Hematopoietic multipotent progenitor cell treated with erythropoietin and hydrocortisone succinate and interleukin-3 and kit ligand, for 6 days (in vitro differentiated cells): ENCODE measurements at regions not wholly inside any gene's neighbourhood (a gene's known extent, or its start where the extent isn't known, plus 50 kb on each side); places are given as distances from the start of the nearest gene placed in this dataset.
"Not testable (repeated sequence)": the region's sequence is repeated elsewhere in the genome, so short reads cannot be mapped to it uniquely, and the experiment has no call there.

Experiments
- DNase-seq: peaks from one replicate; pipeline ENCODE4 v3.0.0-alpha.2; 2015

DNA sequence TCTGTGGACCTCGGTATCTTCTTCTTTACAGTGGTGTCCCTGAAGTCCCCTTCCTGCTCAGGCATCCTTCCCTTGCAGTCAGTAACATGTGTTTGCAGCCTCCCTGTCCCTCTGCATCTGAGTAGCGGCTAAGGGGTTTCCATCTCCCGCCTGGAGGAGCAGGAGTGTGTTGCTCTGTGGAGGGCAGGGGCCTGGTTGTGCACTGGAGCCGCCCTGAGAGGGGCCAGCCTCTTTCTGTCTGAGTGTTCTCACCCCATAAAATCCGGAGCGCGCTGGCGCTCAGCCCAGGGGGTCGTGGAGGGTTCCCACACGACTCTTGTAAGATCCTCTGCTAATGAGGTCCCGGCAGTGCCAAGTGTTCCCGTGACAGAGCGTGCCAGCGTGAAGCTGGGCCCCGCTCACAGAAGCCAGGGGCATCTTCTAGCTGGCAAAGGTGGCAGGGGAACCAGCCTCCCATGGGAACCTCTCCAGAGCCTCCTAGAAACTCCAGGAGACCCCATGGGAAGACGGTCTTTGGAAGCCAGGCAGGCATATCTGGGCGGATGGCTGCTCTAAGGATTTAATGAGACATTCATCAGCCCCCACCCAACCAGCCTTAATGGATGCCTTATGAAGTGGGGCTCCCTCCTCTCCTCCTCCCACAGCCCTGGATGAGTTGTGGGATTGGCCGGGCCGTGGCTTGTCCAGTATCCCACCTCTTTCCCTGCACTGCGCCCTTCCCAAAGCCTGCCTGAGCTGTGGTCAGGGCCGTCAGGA lies 91.4 kb upstream of the GSE1 start:
- DNase-seq, result no peak

- no peak for DNase-seq
Observed at GRCh38 chr16:85522308-85522841, 90.7 kb upstream of the GSE1 start.

DNA sequence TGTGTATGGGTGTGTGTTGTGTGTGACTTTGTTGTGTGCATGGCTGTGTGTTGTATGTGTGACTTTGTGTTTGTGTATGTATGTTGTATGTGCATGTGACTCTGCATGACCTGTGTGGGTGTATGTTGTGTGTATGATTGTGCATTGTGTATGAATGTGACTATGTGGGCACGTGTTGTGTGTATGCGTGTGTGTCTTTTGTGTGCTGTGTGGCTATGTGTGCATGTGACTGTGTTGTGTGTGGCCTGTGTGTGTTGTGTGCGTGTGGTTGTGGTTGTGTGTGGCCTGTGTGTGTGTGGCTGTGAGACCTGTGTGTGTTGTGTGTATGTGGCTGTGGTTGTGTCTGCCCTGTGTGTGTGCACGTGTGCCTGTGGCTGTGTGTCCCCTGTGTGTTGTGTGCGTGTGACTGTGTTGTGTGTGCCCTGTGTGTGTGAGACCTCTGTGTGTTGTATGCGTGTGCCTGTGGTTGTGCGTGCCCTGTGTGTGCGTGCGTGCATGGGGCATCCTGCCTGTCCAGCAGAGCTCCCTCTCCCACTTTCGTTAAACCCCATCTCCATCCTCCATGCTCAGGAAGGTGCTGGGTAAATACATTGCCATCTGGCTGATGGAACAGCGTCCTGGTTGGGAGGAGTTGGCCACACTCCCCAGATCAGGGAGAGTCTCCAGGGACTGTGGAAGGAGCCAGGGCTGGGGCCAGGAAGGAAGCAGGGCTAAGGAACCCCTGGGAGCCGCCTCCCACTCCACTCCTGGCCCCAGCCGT lies 90.1 kb upstream of the GSE1 start:
- DNase-seq, result no peak

DNA sequence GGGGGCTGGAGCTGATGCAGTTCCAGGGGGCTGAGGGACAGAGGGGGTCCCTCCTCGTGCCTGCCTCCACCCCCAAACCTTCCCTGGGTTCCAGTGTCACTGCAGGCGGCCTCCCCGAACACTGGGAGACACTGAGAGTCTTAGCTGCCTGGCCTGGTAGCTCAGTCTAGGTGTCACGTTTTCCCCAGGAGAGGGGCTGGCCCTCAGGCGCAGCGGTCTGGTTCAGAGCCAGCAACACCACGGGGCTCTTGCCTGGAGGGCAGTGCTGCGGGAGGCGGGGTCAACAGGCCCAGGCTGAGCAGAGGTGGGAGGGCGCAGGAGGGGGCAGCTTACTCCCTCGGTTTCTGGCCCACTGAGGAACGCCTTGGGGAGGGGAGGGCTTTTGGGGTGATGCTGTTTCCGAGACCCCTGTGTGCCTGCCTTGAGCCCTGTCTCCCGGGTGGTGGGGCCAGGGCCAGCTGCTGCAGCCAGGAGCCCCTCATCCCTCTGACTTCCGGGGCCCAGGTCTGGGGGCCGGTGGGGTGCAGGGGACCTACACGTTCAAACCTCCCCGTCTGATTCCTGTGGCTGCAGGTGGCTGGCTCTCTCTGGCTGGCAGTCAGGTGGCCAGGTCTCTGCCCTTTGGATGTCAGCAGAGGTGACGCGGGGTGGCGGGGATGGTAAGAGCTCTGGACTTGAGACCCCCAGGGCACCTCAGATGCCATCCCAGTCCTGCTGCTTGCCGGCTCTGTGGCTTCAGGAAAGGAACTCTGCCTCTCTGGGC lies 89.3 kb upstream of the GSE1 start:
- DNase-seq, result peak; percentile 55

- DNase-seq, result no peak
Observed at GRCh38 chr16:85524365-85524629, 88.8 kb upstream of the GSE1 start.

DNA sequence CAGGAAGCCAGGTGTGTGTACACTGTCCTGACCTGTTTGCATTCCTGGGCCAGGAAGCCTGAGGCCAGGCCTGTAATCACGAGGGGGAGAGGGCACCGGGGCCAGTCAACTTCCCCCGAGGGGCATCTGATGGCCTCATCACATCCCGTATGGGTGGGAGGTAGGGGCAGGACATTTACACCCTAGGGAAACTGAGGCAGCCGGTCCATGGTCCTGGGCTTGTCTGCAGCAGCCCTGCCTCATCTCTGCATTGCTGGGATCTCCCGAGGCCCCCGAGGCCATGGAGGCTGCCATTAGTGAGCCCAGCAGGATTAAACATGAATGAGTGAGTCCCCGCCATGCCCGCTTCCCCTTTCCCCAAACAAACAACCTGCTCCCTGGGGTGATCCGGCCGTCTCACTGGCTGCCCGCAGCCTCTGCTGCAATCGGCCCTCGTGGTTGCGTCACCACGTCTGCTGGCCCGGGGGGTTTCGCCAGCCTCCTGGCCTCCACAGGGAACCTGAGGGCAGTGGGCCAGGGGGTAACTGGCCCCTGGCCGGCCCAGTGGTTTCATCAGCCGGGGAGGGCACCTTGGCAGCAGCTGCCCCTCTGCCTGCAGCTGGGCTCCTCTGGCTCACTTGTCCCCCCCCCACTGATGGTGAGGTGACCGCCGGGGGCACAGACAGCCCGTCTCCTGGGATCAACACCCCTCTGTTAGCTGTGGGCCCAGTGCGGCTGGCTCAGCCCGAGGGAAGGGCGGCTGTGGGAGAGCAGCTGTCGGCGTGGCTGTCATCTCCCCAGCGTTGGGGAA lies 88.3 kb upstream of the GSE1 start:
- DNase-seq, result peak; percentile 70

- no peak for DNase-seq
Observed at GRCh38 chr16:85525420-85526184, 87.5 kb upstream of the GSE1 start.

DNA sequence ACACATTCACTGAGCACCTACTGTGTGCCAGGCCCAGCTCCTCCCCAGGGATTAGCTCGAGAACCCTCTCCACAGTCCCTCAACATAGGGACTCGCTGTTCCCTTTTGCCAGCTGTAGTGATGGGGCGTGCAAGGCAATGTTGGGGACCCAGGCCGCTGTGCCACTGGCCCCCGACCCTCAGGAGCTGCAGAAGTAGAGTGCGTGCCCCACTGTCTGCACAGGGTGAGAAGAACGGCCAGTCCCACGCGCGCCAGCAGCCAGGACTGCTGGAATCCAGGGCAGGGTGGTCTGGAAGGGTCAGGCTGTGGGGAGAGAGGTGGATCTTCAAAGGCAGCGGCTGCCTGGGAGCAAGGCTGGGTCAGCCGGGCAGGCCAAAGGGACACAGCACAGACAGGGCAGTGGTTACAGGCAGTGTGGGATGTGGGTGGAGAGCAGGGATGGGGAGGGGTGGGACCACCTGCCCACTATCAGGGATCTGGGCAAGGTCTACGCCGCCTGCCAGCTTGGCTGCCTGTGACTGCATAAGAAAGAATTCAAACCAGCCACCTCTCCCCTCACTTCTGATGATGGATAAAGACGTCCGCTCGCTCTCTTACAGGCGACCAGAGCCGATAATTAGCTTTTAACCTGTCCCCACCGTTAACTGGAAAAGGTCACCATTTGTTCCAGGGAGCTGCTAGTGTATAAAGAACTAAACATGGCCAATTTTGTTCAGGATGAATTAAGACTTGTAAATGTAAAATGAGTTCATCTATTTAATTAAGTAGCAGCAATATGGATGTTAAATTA lies 86.7 kb upstream of the GSE1 start:
- no peak for DNase-seq

- DNase-seq, result no peak
Observed at GRCh38 chr16:85527042-85527766, 85.9 kb upstream of the GSE1 start.

GRCh38 chr16:85527767-85528297 lies 85.3 kb upstream of the GSE1 start:
- peak; percentile 32 for DNase-seq

DNA sequence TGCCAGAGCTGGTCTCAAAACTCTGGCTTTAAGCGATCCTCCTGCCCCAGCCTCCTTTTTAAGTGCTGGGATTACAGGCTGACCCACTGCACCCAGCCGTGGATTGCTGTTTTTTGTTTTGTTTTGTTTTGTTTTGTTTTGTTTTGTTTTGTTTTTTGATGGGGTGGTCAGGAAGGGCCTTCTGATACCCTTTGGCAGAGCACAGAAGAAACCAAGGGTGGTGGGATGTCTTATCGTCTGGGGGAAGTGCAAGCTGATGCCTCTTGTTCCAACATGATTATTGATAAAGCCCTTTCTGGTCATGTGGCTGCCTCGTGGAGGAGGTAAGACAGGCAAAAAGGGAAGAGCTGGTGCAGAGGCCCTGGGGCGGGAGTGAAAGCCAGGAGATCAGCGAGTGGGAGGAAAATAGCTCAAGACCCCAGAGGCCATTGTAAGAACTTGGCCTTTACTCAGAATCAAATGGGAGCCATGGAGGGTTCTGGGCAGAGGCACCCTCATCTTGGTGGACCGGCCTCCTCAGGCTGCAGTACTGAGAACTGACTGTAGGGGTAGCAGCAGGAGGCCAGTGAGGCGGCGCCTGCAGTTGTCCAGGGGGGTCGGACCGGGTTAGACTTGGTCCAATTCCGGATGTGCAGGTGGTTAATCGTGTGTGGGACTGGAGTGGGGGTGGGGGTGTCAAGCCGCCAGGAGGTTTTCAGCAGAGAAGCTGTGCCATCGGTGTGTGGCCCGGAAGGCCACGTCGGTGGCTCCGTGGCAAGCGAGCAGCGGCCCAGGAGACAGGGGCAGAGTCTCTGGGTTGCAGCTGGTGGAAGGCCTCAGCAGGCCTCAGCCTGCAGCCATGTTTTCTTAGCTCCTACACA lies 84.4 kb upstream of the GSE1 start:
- peak; percentile 61 for DNase-seq

DNA sequence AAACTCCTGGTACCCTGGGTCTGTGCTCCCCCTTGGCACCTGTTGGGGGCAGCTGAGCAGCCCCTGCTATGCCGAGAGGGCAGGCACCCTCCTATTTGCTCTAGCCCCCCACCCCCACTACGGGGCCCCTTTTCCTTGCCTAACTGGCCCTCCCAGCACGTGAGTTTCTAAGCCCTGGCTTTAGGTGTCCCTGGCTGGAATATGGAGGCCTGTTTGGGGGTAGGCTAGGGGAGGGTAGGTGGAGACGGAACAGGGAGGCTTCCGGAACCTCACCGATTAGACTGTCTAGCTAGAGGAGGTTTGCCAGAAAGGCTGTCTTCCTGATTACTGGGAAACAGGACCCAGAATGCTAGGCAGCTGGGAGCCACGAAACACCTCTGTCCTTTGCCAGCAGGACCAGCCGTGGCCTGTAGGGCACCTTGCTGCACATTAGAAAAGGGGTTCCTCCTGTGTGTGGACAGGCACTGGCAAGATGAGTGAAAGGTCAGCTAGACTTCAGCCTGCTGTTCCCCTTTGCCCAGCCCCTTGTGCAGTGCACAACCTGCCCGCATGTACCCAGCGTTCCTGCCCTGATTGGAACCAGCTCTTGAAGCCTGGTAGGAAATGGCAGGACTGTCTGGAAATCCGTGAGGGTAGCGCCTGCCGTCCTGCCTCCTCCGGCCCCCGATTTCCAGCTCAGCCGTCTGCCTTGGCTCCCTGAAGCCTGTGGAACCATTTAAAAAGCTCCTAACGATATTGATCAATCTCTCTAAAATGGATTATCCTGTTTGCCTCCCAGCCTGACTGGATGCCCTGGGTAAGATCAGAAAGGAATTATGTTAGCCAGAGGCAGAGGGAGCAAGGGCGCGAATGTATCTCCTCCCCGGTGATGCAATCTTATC lies 83.4 kb upstream of the GSE1 start:
- peak; percentile 51 for DNase-seq

DNA sequence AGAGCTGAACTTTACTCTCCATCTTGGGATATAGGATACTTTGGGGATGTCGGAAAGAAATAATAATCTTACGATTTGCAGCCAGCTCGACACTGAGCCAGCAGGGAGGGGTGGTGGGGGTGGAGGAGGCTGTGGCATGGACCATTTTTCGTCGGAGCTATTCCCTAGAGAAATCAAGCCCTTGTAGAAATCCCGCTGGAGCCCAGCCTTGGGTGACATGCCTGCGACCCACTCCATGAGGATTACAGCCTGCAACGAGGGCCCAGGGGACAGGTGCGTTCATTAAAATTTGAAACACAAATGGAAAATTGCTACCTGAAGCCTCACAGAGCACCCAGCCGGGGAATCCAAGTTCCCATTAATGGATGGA lies 82.8 kb upstream of the GSE1 start:
- DNase-seq, result no peak

- DNase-seq, result no peak
Observed at GRCh38 chr16:85531516-85531915, 81.6 kb upstream of the GSE1 start.

- DNase-seq, result no peak
Observed at GRCh38 chr16:85532147-85532546, 81.0 kb upstream of the GSE1 start.

DNA sequence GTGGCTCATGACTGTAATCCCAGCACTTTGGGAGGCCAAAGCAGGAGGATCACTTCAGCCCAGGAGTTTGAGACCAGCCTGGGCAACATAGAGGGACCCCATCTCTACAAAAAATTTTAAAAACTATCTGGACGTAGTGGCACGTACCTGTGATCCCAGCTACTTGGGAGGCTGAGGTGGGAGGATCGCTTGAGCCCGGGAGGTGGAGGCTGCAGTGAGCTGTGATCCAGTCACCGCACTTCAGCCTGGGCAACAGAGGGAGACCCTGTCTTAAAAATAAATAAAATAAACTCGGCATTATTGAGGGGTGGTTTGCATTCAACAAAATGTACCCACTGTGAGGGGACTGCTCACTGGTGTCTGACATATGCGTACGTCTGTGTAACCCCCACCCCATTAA lies 79.5 kb upstream of the GSE1 start:
- DNase-seq, result not testable (repeated sequence)

- peak; percentile 31 for DNase-seq
Observed at GRCh38 chr16:85534536-85535351, 78.4 kb upstream of the GSE1 start.
